Type B pancreatic cell (in vitro differentiated cells): ENCODE measurements at regions not wholly inside any gene's neighbourhood (a gene's known extent, or its start where the extent isn't known, plus 50 kb on each side); places are given as distances from the start of the nearest gene placed in this dataset.

Experiments
- DNase-seq: peaks from one replicate; pipeline ENCODE4 v3.0.0; 2021; ENCODE audit warnings: mixed read lengths; ENCODE audit not compliant: unreplicated experiment; ENCODE audit errors: extremely low spot score
- H3K27ac Mint-ChIP-seq: 2 replicates; pipeline ENCODE4 v1.8.0; 2021; ENCODE audit warnings: mild to moderate bottlenecking, mixed read lengths
- H3K27me3 Mint-ChIP-seq: 2 replicates; pipeline ENCODE4 v1.8.0; 2021; ENCODE audit warnings: mixed read lengths
- H3K36me3 Mint-ChIP-seq: 2 replicates; pipeline ENCODE4 v1.8.0; 2021; ENCODE audit warnings: mixed read lengths
- H3K4me1 Mint-ChIP-seq: one replicate; pipeline ENCODE4 v1.8.0; 2021; ENCODE audit warnings: mixed read lengths; ENCODE audit not compliant: unreplicated experiment
- H3K4me3 Mint-ChIP-seq: 2 replicates; pipeline ENCODE4 v1.8.0; 2021; ENCODE audit warnings: mild to moderate bottlenecking, mixed read lengths
- H3K9me3 Mint-ChIP-seq: 2 replicates; pipeline ENCODE4 v1.8.0; 2021; ENCODE audit warnings: mixed read lengths
- TF ChIP-seq, protein P1 (sequence below): fragments of 200-600 bp; sonication (generic); conservative IDR thresholded peaks from 2 replicates; pipeline ENCODE4 v1.5.0; 2021; ENCODE audit warnings: antibody characterized with exemption, mild to moderate bottlenecking

DNA sequence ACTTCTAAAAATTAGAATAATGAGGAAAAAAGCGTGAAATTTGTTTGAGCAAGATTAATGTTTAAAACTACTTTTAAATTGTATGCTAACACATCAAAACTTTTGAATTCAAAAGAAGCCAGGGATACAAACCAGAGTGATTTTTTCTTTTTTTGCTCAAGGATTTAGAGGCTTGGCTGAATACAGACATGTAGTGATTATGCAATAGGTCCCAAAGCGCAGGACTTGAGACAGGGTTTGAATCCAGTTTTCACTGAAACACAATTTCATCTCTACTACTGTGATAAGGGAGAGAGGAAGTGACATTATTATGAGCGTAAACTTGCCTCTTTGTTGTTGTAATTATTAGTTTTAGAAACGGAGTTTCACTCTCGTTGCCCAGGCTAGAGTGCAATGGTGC, 207.3 kb downstream of the ZNF33B start:
- Mint-ChIP-seq H3K9me3 (peaks cover 7% of the 10 kb centered on the region), H3K4me3 (no peak overlapping the region)
- TF ChIP-seq, protein P1, sequence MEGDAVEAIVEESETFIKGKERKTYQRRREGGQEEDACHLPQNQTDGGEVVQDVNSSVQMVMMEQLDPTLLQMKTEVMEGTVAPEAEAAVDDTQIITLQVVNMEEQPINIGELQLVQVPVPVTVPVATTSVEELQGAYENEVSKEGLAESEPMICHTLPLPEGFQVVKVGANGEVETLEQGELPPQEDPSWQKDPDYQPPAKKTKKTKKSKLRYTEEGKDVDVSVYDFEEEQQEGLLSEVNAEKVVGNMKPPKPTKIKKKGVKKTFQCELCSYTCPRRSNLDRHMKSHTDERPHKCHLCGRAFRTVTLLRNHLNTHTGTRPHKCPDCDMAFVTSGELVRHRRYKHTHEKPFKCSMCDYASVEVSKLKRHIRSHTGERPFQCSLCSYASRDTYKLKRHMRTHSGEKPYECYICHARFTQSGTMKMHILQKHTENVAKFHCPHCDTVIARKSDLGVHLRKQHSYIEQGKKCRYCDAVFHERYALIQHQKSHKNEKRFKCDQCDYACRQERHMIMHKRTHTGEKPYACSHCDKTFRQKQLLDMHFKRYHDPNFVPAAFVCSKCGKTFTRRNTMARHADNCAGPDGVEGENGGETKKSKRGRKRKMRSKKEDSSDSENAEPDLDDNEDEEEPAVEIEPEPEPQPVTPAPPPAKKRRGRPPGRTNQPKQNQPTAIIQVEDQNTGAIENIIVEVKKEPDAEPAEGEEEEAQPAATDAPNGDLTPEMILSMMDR: no peak

DNA sequence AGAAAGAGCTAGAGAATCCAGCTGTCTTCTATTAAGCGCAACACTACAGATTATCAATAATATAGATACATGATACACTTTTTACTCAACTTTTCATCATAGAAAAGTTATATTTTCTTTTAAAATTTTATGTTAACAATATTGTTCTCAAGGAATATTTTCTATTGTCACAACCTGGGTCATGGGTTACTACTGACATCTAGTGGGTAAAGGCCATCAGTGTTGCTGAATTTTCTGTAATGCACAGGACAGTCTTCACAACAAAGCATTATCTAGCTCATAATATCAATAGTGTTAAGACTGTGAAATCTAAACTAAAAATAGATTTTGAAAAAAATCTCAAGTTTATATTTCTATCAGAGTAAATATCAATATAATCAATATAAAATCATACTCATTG, 209.8 kb downstream of the ZNF33B start:
- Mint-ChIP-seq H3K36me3 (no peaks in the 10 kb centered on the region), H3K4me3 (no peak overlapping the region), H3K27ac (no peak overlapping the region), H3K4me1 (no peaks in the 10 kb centered on the region), H3K9me3 (peaks cover 4% of the 10 kb centered on the region), H3K27me3 (no peaks in the 10 kb centered on the region)
- TF ChIP-seq, protein P1: peak; percentile 31
- no peak for DNase-seq

More for the DNA sequence above, 207.3 kb downstream of the ZNF33B start:
- no peaks in the 10 kb centered on the region for H3K36me3 Mint-ChIP-seq
- DNase-seq: no peak
- H3K4me1 Mint-ChIP-seq: no peaks in the 10 kb centered on the region
- H3K27ac Mint-ChIP-seq: no peak overlapping the region
- H3K27me3 Mint-ChIP-seq: no peaks in the 10 kb centered on the region

DNA sequence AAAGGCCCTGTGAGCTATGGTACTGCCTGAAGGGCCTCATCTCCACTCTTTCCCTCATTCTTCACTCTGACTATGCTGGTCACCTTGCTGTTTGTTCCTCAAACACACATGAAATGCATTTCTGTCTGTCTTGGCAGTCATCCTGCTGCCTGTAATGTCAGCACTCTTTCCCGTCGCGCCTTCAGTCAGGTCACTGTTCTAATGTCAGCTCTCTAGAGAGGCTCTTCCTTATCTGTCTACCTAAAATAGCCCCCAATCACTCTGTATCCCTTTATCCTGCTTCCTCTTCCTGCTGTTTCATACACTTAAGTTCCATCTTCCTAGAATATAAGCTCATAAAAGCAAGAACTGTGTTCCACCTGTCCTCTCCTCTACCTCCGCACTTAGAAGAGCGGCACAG, 215.5 kb downstream of the ZNF33B start:
- H3K4me3 Mint-ChIP-seq: no peak overlapping the region
- TF ChIP-seq, protein P1: no peak
- no peaks in the 10 kb centered on the region for H3K27me3 Mint-ChIP-seq
- H3K27ac Mint-ChIP-seq: no peak overlapping the region
- no peaks in the 10 kb centered on the region for H3K36me3 Mint-ChIP-seq
- H3K9me3 Mint-ChIP-seq: peaks cover 4% of the 10 kb centered on the region
- no peak for DNase-seq
- no peaks in the 10 kb centered on the region for H3K4me1 Mint-ChIP-seq

- Mint-ChIP-seq H3K9me3 (peaks cover 4% of the 10 kb centered on the region), H3K27ac (no peak overlapping the region), H3K4me1 (no peaks in the 10 kb centered on the region), H3K36me3 (no peaks in the 10 kb centered on the region), H3K4me3 (no peak overlapping the region), H3K27me3 (no peaks in the 10 kb centered on the region)
- TF ChIP-seq, protein P1: no peak
- no peak for DNase-seq
Measured at GRCh38 chr10:42421812-42422211, 216.6 kb downstream of the ZNF33B start.

DNA sequence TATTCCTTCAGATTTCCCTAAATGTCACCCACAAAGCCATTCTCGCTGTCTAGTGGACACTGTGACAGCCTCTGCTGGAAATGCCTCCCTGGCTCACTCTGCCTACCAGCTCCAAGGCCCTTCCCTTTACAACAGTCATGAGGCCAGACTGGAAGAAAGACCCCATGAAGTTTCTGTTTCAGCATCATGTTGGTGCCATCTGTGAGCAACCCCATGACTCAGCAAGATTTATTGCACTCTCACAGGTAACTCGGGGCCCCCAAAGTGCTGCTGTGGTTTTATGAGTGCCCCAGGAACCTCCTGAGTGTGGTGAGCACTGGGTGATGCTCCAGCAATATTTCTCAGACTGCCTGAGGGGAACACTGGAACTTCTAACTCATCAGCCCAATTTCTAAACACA, 218.6 kb downstream of the ZNF33B start:
- H3K36me3 Mint-ChIP-seq: no peaks in the 10 kb centered on the region
- H3K27ac Mint-ChIP-seq: no peak overlapping the region
- DNase-seq: no peak
- no peaks in the 10 kb centered on the region for H3K27me3 Mint-ChIP-seq
- TF ChIP-seq, protein P1: no peak
- peaks cover 8% of the 10 kb centered on the region for H3K9me3 Mint-ChIP-seq
- H3K4me1 Mint-ChIP-seq: no peaks in the 10 kb centered on the region
- no peak overlapping the region for H3K4me3 Mint-ChIP-seq

GRCh38 chr10:42380926-42381547, 257.3 kb downstream of the ZNF33B start:
- no peaks in the 10 kb centered on the region for H3K4me1 Mint-ChIP-seq
- TF ChIP-seq, protein P1: no peak
- no peak overlapping the region for H3K27ac Mint-ChIP-seq
- no peak for DNase-seq
- no peaks in the 10 kb centered on the region for H3K27me3 Mint-ChIP-seq
- no peak overlapping the region for H3K4me3 Mint-ChIP-seq
- no peaks in the 10 kb centered on the region for H3K36me3 Mint-ChIP-seq
- H3K9me3 Mint-ChIP-seq: peaks cover 10% of the 10 kb centered on the region
